Body of pancreas (tissue), 4 donors: ENCODE measurements at regions not wholly inside any gene's neighbourhood (a gene's known extent, or its start where the extent isn't known, plus 50 kb on each side); places are given as distances from the start of the nearest gene placed in this dataset.

ENCODE experiments used
- ATAC-seq: fragments of 150-250 bp; one replicate; pipeline ENCODE4 v1.9.1; 2016
- DNase-seq, 4 donors: peaks; one replicate each; pipeline ENCODE4 v3.0.0-alpha.2; 2019
- H3K27ac ChIP-seq, 4 donors: fragments of 200-600 bp; sonication (generic); 1 replicate in 3 of 4; 2 replicates in 1 of 4; pipeline versions ENCODE4 v1.5.1 to v1.6.1; 2016 to 2019; ENCODE audit warnings: mild to moderate bottlenecking in 1 of 4, mixed read lengths in 1 of 4, moderate library complexity in 1 of 4
- H3K27me3 ChIP-seq, 2 donors: fragments of 200-600 bp; sonication (generic); one replicate each; pipeline ENCODE4 v1.6.0; 2016; ENCODE audit warnings: mild to moderate bottlenecking in 1 of 2
- H3K36me3 ChIP-seq, 2 donors: fragments of 200-600 bp; sonication (generic); replicated peaks in 1 of 2; 2 replicates each; pipeline ENCODE4 v1.5.1; 2016; ENCODE audit warnings: low read depth in 2 of 2; ENCODE audit not compliant: insufficient read depth in 1 of 2
- H3K4me1 ChIP-seq: fragments of 200-600 bp; sonication (generic); one replicate; pipeline ENCODE4 v1.6.0; 2016
- H3K4me3 ChIP-seq, 2 donors: fragments of 200-600 bp; sonication (generic); 1 replicate in 1 of 2; 2 replicates in 1 of 2; pipeline ENCODE4 v1.5.1; 2016 to 2019
- H3K9me3 ChIP-seq, 3 donors: fragments of 200-600 bp; sonication (generic); 1 replicate in 2 of 3; 2 replicates in 1 of 3; pipeline ENCODE4 v1.5.1; 2016
- CTCF ChIP-seq, 7 experiments: fragments of 450-650 bp in 4 of 7; fragments of 200-600 bp in 3 of 7; sonication (generic) in 3 of 7; IDR thresholded peaks; one replicate each; pipeline ENCODE4 v1.5.1; 2016 to 2019; ENCODE audit warnings: antibody characterized with exemption in 7 of 7
- POLR2A ChIP-seq, 3 donors: fragments of 450-650 bp; IDR thresholded peaks; one replicate each; pipeline ENCODE4 v1.6.1; 2016; ENCODE audit warnings: antibody characterized with exemption in 3 of 3, mild to moderate bottlenecking in 2 of 3
- WGBS, 2 donors: methylation state at CpG; one replicate each; pipeline ENCODE4 v1.1.5; 2017; 5-methylcytosine and 5-hydroxymethylcytosine counted together
- intact Hi-C: fragments of 100-400 bp; cut with DNase I; formaldehyde crosslinking; loops from one replicate; pipeline ENCODE4 v1.15.1; 2023

- H3K36me3 ChIP-seq, result no peaks in the 10 kb centered on the region
- TF ChIP-seq CTCF (IDR thresholded peaks at IDR 0.05), result no peak
- no peak for TF ChIP-seq POLR2A (IDR thresholded peaks at IDR 0.05)
- H3K27me3 ChIP-seq, result no peaks in the 10 kb centered on the region
- intact Hi-C loops, result no loop called here
- no peak overlapping the region for H3K4me3 ChIP-seq
- DNase-seq (no peak), ATAC-seq (no peak)
- H3K4me1 ChIP-seq, result no peaks in the 10 kb centered on the region
- no peak overlapping the region for H3K27ac ChIP-seq
- 45 to 46% methylated on average over 5 of the region's 5 CpGs for WGBS, 2 donors
- H3K9me3 ChIP-seq, result no peaks in the 10 kb centered on the region
Measured at GRCh38 chr20:11447371-11448100, 470.2 kb upstream of the BTBD3 start.

GRCh38 chr20:11448554-11448953, 469.1 kb upstream of the BTBD3 start:
- Histone ChIP-seq H3K27me3 (no peaks in the 10 kb centered on the region), H3K36me3 (no peaks in the 10 kb centered on the region), H3K27ac (no peak overlapping the region), H3K4me3 (no peak overlapping the region), H3K9me3 (no peaks in the 10 kb centered on the region), H3K4me1 (no peaks in the 10 kb centered on the region)
- no peak for DNase-seq
- no peak for ATAC-seq
- TF ChIP-seq POLR2A (IDR thresholded peaks at IDR 0.05) (no peak), CTCF (IDR thresholded peaks at IDR 0.05) (no peak)
- WGBS, 2 donors, result 64 to 68% methylated on average over 4 of the region's 4 CpGs
- intact Hi-C loops, result no loop called here

- no peak for DNase-seq
- no peak overlapping the region for H3K27ac ChIP-seq
- WGBS, 2 donors, result 52 to 73% methylated on average over 7 of the region's 7 CpGs
Measured at GRCh38 chr20:11451793-11452291, 465.9 kb upstream of the BTBD3 start.

GRCh38 chr20:11452326-11452725, 465.4 kb upstream of the BTBD3 start:
- H3K27me3 ChIP-seq, result no peaks in the 10 kb centered on the region
- no peaks in the 10 kb centered on the region for H3K36me3 ChIP-seq
- H3K27ac ChIP-seq, result no peak overlapping the region
- H3K9me3 ChIP-seq, result no peaks in the 10 kb centered on the region
- no peaks in the 10 kb centered on the region for H3K4me1 ChIP-seq
- WGBS, 2 donors, result 59 to 64% methylated on average over 6 of the region's 6 CpGs
- intact Hi-C loops, result no loop called here
- H3K4me3 ChIP-seq, result no peak overlapping the region
- ATAC-seq (no peak), DNase-seq (no peak)
- TF ChIP-seq POLR2A (IDR thresholded peaks at IDR 0.05) (no peak), CTCF (IDR thresholded peaks at IDR 0.05) (no peak)

More at GRCh38 chr20:11451793-11452291, 465.9 kb upstream of the BTBD3 start:
- no peaks in the 10 kb centered on the region for H3K27me3 ChIP-seq
- intact Hi-C loops, result no loop called here
- H3K4me3 ChIP-seq, result no peak overlapping the region
- no peak for TF ChIP-seq POLR2A (IDR thresholded peaks at IDR 0.05)
- TF ChIP-seq CTCF (IDR thresholded peaks at IDR 0.05), result no peak
- no peaks in the 10 kb centered on the region for H3K9me3 ChIP-seq
- H3K4me1 ChIP-seq, result no peaks in the 10 kb centered on the region
- no peak for ATAC-seq
- H3K36me3 ChIP-seq, result no peaks in the 10 kb centered on the region

- no peak overlapping the region for H3K27ac ChIP-seq
- intact Hi-C loops, result no loop called here
- TF ChIP-seq POLR2A (IDR thresholded peaks at IDR 0.05), result no peak
- no peak for TF ChIP-seq CTCF (IDR thresholded peaks at IDR 0.05)
Measured at GRCh38 chr20:11453430-11453829, 464.3 kb upstream of the BTBD3 start.

More at GRCh38 chr20:11453430-11453829, 464.3 kb upstream of the BTBD3 start:
- Histone ChIP-seq H3K36me3 (no peaks in the 10 kb centered on the region), H3K4me1 (no peaks in the 10 kb centered on the region), H3K4me3 (no peak overlapping the region), H3K27me3 (no peaks in the 10 kb centered on the region), H3K9me3 (no peaks in the 10 kb centered on the region)
- DNase-seq (no peak), ATAC-seq (no peak)
- 63 to 88% methylated on average over 2 of the region's 2 CpGs for WGBS, 2 donors
